Cerebellar cortex (tissue), 1 donor: ENCODE measurements at regions not wholly inside any gene's neighbourhood (a gene's known extent, or its start where the extent isn't known, plus 50 kb on each side); places are given as distances from the start of the nearest gene placed in this dataset.
A peak's percentile ranks its signal among the peaks of the same experiment; 100 is the strongest.

Experiments used
- DNase-seq: peaks from one replicate; pipeline ENCODE4 v3.0.0-alpha.2; 2015; ENCODE audit warnings: low spot score

GRCh38 chr12:84601483-84601882 lies 311.1 kb downstream of the SLC6A15 start:
- no peak for DNase-seq

GRCh38 chr12:84599539-84599938 lies 313.1 kb downstream of the SLC6A15 start:
- DNase-seq: no peak

GRCh38 chr12:84596266-84596665 lies 316.3 kb downstream of the SLC6A15 start:
- no peak for DNase-seq

- no peak for DNase-seq
Observed at GRCh38 chr12:84594157-84594556, 318.4 kb downstream of the SLC6A15 start.

GRCh38 chr12:84585776-84586395 lies 326.7 kb downstream of the SLC6A15 start:
- no peak for DNase-seq

- DNase-seq: no peak
Observed at GRCh38 chr12:84572196-84572595, 340.4 kb downstream of the SLC6A15 start.

GRCh38 chr12:84562331-84562730 lies 350.3 kb downstream of the SLC6A15 start:
- no peak for DNase-seq

GRCh38 chr12:84561351-84561750 lies 351.2 kb downstream of the SLC6A15 start:
- no peak for DNase-seq

GRCh38 chr12:84554199-84554723 lies 358.3 kb downstream of the SLC6A15 start:
- no peak for DNase-seq

- no peak for DNase-seq
Observed at GRCh38 chr12:84553331-84554117, 359.1 kb downstream of the SLC6A15 start.

GRCh38 chr12:84551373-84551772 lies 361.2 kb downstream of the SLC6A15 start:
- no peak for DNase-seq

- no peak for DNase-seq
Observed at GRCh38 chr12:84550518-84550917, 362.1 kb downstream of the SLC6A15 start.

GRCh38 chr12:84542289-84542688 lies 370.3 kb downstream of the SLC6A15 start:
- DNase-seq: no peak

- no peak for DNase-seq
Observed at GRCh38 chr12:84537666-84538065, 374.9 kb downstream of the SLC6A15 start.

GRCh38 chr12:84512751-84513150 lies 399.8 kb downstream of the SLC6A15 start:
- no peak for DNase-seq

- no peak for DNase-seq
Observed at GRCh38 chr12:84508851-84509260, 403.7 kb downstream of the SLC6A15 start.

GRCh38 chr12:84507956-84508850 lies 404.4 kb downstream of the SLC6A15 start:
- DNase-seq: peak; percentile 9

- DNase-seq: no peak
Observed at GRCh38 chr12:84506282-84506681, 406.3 kb downstream of the SLC6A15 start.

GRCh38 chr12:84502907-84503787 lies 409.5 kb downstream of the SLC6A15 start:
- peak; percentile 31 for DNase-seq

- no peak for DNase-seq
Observed at GRCh38 chr12:84502180-84502860, 410.3 kb downstream of the SLC6A15 start.

GRCh38 chr12:84497819-84498218 lies 414.8 kb downstream of the SLC6A15 start:
- no peak for DNase-seq
